SH-SY5Y (cell line): ENCODE measurements at regions not wholly inside any gene's neighbourhood (a gene's known extent, or its start where the extent isn't known, plus 50 kb on each side); places are given as distances from the start of the nearest gene placed in this dataset.

Experiments used
- GATA2 ChIP-seq: IDR thresholded peaks from 2 replicates; pipeline ENCODE4 v1.6.1; 2011; ENCODE audit warnings: mild to moderate bottlenecking, low read depth, low read length
- GATA3 ChIP-seq: IDR thresholded peaks from 2 replicates; pipeline ENCODE4 v1.6.1; 2011; ENCODE audit warnings: low read depth, mild to moderate bottlenecking, low read length, moderate library complexity

- no peak for TF ChIP-seq GATA3
- no peak for TF ChIP-seq GATA2
These were observed 149.5 kb upstream of the COX10 start for GRCh38 chr17:13919818-13920217.
